Activated T-cell treated with anti-CD3 and anti-CD28 coated beads, Interleukin-2, amount 50 U/mL, for 48 hours (primary cell): ENCODE measurements at regions not wholly inside any gene's neighbourhood (a gene's known extent, or its start where the extent isn't known, plus 50 kb on each side); places are given as distances from the start of the nearest gene placed in this dataset.

ENCODE experiments used
- DNase-seq, 2 experiments: peaks; one replicate each; pipeline ENCODE4 v3.0.0-alpha.2; 2020

DNA sequence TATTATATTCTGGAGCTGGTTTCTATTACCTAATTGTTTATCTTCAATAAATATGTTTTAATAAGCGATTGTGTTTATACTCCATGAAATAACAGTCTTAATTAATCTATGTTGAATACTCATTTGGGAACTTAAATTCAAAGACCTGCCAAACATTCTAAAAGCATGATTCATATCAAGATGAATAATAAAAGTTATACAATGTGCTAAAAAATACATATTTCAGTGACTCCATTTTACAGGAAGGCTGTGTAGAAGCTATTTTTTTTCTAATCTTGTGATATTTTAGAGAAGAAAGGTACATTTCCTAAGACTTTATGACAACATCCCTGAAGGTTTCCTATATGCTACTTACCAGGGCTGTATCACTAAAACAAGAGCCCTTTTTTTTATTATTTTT, 417.9 kb downstream of the NFIB start:
- DNase-seq: no peak

DNA sequence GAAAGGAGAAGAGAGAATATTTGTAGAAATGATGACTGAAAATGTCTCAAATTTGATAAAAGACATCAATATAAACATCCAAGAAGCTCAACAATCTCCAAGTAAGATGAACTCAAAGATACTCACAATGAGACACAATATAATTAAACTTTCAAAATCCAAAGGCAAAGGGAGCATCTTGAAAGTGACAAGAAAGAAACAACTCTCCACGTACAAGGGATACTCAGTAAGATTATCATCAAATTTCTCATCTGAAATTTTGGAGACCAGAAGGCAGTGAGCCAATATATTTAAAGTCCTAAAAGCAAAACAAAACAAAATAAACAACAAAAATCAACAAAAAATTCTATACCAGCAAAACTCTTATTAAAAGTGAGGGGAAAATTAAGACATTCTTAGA, 428.7 kb downstream of the NFIB start:
- no peak for DNase-seq

DNA sequence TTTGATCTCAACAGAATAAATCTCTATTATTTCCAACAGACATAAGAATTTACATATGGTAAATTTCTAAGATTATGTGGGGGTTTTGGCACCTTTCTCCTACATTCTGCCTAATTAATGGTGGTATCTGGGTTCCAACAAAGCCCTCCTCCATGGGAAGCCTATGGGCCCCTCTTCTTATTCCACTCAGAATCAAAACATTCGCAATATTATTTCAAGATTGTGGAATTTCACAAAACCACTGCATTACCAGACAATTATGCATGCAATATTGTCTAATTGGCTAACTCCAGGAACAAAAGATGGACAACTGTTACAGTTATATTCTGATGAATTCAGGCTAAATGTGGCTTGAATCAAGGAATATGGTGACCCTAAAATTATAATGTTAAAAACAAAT, 434.0 kb downstream of the NFIB start:
- DNase-seq: no peak

DNA sequence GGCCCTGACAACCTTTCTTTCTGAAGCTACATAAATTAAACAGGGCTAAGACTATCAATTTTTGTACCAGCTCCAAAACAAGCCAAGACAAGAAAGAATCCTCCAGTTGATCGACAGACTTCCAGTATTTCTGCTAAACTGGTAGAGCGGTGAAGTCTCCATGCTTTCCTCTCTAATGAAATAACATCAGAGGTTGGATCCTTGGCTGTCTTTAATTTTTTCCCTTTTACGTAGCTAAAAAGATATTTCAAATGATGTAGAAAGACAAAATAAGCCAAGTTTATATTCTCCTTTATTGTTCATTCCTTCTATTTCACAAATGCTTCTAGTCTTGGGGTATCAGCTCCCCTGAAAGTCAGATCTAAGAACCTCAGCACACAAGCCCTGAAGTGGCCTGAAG, 434.9 kb downstream of the NFIB start:
- no peak for DNase-seq

DNA sequence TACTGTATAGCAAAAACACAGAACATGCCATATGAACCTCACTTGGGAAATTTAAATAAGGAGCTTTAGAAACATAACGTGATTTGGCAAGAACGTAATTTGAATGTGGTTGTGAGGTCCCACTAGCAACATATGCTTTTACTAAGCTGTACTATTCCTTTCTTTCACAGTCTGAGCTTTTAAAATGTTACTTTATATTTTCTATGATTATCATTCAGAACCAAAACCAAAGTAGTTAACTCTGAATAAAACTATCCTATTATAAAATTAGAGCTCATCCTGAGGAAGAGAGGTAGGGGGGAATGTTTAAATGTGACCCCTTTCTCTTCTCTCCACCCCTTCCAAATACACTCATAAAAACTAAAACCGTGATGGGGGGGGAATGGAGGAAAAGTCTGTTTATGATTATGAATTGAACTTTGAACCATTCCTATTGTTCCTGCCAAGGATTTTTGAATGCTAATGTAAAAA, 435.7 kb downstream of the NFIB start:
- no peak for DNase-seq

DNA sequence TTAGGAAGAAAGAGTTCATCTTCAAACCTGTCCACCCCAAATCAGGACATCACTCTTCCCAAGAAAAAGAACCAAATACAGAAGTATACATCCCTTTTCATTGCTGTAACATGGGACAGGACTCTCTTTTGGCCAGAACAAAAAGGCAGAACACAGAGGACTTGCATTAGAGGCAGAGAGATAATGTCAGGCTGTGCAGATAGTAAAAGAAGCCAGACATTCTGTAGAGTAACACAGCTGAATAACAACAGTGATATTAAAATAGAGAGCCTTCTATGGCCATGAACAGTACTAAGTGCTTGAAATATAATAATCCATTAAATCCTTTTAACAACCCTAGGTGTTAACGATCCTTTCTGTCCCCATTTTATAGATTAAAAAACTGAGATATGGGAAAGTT, 437.2 kb downstream of the NFIB start:
- DNase-seq: no peak

DNA sequence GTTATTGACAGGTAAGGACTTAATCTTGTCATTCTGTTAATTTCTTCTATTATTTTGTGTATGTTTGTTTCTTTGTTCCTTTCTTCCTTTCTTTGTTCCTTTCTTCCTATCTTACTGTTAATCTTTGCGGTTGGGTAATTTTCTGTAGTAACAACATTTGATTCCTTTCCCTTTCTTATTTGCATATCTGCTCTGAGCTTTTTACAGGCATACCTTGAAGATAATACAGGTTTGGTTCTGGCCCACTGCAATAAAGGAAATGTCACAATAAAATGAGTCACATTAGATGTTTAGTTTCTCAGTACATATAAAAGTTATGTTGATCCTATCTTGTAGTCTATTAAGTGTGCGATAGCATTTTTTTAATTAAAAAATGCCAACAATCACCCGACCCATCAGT, 440.7 kb downstream of the NFIB start:
- no peak for DNase-seq

DNA sequence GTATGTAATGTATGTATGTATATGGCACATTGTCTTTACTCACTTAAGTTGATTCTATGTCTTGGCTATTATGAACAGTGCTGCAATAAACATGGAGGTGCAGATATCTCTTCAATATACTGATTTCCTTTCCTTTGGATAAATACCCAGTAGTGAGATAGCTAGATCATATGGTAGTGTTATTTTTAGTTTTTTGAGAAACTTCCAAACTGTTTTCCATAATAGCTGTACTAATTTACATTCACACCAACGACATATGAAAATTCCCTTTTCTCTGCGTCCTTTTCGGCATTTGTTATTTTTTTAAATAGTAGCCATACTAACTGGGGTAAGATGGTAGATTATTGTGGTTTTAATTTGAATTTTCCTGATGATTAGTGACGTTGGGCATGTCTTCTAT, 445.6 kb downstream of the NFIB start:
- no peak for DNase-seq

DNA sequence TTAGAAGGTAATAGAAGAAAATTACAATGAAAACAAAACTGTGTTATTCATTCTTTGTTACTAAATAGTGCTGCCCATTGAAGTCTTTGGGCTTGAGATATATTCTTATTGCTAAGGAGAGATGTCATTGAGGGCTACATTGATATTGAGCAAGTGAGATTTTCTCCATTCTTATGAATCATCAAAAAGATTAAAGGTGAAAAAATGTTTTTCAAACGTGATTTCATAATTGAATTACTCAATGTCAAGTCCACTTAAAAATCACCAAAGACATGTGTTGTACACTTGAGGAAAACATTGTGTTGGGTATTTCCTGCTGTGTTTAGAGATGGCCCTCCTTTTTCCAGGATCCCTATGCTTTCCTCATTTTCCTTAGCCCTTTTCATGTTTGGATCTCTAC, 448.1 kb downstream of the NFIB start:
- DNase-seq: no peak

DNA sequence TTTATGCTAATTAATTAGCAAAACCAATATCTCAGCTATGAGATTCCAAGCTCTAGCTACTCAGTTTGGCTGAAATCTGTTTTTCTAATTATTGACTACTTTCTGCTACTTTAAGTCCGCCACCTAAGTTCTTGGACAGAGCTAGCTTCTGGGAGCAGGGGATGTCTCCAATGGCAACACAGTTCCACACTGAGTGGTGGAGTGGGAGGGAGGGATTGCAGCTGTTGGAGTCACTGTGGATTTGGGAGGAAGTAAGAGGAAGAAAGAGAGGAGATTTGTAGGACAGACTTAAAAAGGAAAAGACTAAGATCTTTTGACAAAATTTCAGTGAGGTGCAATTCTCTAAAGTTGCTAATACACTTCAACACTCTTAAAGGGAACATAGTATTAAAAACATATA, 450.8 kb downstream of the NFIB start:
- DNase-seq: no peak

DNA sequence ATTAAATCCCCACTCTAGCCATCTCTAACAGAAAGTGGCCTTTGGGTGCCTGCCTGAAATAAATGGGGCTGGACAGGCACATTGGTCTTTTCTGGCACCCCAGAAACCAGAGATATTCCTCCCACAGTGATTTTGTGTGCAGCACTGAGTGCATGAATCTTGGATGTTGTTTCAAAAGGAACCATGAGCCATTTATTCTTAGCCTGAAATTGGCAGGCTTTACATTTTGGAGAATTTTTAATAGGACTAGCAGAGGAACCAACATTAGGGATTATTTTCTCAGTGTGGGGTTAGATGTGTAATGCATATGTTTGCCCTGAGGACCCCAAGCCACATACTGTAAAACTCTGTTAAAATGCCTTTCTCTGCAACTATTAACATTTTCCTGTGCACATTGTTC, 451.3 kb downstream of the NFIB start:
- no peak for DNase-seq

DNA sequence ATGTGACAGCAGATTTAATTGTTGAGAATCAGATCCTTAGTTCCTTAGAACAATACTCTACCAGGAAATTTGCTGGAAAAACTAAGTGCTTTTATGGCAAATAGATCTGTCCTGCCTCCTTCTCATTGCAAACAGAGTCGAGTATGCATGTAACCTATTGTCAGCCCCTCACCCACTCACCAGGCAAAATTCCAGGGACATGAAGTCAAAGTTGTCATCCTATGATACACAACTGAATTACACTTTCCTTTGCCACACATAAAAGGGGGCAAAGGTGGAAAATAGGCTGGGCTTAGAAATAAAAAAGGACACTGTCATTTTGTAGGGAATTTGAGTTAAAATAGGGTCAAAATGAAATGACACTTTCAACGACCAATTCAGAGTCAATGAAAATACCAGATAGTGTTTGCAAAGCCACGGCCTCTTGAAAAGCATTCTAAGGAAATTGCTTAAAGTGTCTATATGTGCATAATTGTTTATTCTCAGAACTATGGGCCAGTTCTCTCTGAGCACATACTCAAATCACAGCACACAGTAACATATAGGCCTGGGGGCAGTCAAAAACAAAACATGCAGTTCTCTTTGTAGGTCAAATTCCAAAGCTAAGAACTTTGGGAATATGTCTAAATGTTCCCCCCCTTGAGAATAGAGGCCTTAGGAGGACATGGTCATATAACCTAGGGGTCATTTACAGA, 452.8 kb downstream of the NFIB start:
- no peak for DNase-seq

DNA sequence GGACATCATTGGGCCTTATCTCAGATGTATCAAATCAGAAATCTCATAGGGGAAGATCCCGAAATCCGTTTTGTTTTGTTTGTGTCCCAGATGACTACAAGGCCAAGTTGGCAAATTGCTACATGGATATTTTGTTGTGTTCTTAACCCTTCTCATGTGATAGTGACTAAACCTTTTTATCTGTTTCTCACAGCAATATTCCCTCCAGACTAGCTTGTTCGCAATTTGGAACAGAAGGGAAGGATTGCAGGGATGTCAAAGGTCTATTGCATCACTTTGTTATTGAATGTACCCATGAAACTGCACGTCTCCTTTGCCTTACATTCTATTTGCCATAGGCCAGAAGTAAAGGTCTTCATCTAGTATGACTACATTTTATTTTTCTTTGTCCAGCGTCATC, 453.9 kb downstream of the NFIB start:
- DNase-seq: no peak

DNA sequence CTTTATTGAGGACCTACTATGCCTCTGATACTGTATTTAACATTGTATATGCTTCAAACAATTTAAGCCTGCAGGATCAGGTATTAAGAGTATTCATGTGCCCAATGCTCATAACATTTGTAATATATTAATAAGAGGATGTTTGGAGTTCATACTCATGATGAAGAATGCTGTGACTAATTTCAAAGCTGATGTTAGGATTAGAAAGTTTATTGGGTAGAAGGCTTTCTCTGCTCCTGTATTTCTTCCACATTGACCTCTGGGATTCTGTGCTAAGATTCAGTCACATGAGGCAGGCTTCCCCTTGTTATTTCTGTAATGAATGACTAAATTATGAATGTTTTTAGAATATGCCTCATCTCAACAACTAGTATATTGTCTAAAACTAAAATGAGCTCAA, 456.4 kb downstream of the NFIB start:
- no peak for DNase-seq

DNA sequence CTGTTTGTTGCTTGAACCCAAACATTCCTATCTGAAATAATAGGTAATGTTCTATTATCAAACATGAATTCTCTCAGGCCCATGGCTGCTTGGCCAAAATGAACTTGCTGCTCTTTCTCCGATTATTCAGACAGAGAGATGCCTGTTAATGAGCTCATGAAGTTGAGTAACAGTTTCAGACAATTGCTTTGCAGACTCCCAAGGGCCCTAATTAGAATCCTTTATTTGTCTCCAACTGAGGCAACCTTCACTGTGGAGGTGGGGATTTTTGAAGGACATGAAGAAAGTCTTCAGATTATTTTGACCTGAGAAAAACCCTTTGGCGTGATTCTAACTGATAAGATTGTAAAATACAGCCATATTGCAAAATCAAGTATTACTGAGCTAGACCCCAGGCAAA, 466.7 kb downstream of the NFIB start:
- no peak for DNase-seq

DNA sequence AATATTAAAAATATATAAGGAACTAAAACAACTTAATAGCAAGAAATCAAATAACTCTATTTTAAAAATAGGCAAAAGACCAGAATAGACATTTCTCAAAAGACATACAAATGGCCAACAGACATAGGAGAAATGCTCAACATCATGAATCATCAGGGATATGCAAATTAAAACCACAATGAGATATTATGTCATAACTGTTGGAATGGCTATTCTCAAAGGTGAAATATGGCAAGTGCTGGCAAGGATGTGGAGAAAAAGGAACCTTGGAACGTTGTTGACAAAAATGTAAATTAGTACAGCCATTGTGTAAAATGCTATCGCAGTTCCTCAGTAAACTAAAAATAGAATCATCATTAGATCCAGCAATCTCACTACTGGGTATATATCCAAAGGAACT, 468.5 kb downstream of the NFIB start:
- no peak for DNase-seq

DNA sequence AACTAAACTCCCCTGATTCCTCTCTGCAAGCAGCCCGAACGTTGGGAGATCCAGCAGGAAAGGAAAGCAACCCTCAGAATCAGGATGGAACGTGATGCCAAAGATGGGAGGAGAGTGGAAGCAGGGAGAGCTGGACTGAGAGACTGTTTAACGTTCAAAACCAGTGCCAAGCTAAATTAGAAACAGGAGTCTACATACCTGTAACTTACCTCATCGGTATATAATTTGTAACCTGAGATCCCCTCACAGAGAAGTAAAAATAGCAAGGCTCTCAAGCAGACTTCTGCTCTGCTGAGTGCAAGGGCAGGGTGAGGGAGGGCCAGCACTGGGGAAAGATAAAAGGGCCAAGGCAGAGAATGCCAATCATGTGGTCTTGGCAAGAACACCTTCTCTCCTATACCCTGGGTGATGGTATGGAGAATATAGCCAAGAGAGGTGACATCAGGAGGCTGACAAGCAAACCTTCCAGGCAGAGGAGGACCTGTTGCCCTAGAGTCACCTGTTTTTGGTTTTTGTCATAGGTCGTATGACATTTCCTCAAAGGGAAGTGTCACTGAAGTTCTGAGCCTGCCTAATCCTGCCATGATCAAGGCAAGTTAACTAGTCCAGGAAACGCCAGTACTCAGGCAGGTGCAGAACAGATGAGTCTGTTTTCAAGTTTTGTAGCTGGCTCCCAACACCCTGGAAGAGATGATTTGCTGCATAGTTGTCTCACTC, 472.0 kb downstream of the NFIB start:
- no peak for DNase-seq

DNA sequence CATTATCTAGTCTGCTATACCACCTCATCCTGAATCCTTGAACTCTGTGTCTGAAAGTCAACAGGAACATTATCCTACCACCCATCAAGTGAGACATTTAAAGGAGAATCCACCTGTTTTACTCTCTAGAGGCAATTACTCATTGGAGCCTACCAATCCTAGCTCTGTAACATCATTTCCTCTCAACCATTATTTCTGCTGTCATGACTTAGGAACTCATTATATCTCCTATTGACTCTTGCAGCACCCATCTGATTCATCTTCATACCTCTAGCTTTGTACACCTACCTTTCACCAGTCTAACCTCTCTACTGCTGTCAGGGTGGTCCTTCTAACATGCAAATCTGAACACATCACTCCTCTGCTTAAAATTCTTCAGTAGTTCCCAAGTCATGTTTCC, 481.5 kb downstream of the NFIB start:
- no peak for DNase-seq

DNA sequence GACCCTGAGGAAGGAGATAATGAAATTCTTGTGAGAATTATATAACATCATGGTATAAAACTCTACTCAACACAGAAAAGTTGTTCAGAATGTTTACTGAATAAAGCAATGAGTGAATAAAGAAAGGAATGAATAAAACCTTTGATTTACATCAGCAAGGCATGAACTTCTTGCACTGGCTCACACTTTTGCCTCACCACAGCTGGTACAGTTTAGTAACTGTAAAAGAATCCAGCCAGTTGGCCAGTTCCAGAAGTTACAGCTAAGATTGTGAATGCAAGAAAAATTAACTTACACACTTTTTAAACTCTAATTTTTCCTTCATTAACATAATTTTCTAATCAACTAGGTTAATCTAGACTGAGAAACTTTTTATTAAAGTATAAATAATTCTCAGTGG, 490.9 kb downstream of the NFIB start:
- no peak for DNase-seq

DNA sequence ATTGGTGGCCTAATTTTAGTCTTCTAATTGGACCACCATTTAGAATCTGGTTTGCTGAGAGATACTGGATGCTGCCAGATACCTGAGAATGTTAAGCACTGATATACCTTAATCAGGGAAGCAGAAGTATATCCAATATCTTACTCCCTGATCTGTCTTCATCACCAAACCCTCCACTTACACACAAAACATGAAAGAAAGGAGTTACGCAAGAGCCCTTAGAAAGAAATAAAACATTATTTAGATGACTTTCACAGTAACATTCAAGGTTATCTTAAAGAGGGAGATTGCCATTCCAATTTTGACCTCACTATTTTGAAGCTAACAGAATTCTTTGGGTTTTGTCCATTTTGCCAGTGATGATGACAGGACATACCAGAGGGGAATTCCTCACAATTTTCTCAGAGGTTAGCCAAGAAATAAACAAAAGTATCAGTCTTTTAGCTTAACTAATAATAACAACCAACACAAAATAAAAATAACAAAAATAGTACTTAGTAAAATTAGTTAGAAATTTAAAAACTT, 496.1 kb downstream of the NFIB start:
- no peak for DNase-seq

DNA sequence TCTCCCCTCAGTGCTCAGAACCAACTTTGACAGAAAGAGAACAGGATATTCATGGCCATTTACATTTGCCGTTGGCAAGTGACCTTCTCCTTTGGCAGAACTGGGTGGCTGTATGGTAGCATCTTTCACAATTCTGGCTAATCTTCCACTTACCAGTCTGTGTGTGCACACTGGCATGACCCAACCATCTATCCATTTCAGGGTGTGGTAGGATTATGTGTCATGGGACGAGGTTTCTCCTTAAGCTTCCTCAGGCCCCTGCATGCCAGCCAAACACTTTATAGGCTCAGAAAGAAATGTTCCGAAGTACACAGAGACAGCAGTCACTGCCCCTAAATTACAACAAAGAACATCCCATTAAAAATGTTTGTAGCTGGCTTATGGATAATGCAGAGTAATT, 497.1 kb downstream of the NFIB start:
- DNase-seq: no peak

DNA sequence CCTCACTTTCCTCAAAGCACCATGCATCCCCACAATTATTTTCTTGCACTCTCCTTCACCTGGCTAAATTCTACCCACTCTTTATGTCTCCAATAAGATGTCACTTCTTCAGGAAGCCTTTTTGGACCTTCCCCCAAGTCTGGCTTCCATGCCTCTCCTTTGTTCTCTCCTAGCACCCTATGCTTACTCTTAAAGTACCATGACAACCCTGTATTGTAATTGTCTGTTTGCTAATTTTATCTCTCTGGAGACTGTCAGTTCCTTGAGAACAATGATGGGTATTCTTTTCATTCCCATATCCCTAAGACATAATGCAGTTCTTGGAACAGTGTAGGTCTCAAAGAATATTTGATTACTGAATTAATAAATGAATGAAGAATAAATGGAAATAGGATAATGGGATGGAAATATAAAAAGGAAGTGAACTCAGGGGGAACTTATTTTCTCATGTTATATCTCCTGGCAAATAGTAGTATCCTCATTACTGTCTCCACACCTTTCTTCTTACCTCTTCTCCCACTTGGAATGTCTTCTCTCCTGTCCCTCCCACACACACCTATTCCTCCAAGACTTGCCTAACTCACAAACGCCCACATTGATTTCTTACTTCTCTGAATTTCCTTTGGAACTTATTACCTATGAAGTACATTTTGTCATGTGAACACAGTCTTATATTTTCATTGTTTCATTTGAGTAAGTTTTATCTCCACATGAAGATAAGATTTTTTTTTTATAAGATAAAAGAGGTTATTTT, 499.1 kb downstream of the NFIB start:
- DNase-seq: no peak

DNA sequence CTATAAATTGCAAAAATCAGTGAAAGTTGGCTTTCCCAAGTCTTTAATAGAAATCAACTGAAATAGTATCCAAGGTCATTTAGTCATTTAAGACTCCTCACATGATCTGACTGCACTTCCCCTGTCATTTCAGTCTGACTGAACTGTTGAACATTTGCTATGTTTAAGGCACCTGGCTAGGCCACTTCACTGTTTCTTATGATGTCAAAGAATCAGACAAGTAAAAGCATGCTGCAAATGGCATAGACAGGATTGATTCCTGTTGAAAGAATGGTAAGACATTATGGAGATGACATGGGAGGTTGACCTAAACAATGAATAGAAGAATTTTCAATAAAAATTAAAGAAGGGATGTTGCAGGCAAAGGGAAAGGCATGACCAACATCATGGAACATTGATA, 502.1 kb downstream of the NFIB start:
- DNase-seq: no peak

DNA sequence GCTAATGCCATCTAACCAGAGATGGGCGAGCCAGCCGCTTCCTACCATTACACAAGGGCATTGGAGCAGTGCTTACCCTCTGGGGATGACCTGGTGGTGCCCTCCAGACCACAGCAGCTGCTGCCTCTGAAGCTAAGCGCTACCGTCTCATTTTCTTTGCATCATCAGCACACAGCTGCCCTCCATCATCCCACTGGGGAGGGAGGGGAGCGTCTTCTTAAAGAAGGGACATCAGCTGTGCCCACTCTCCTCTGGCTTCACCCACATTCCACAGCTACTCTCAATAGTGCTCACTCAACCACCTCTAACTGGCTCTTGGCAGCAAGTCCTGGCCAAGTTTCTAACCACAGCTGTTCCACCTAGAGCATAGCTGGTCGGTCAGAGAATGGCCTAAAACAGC, 503.4 kb downstream of the NFIB start:
- DNase-seq: no peak
